GM12892 (cell line): ENCODE measurements at regions not wholly inside any gene's neighbourhood (a gene's known extent, or its start where the extent isn't known, plus 50 kb on each side); places are given as distances from the start of the nearest gene placed in this dataset.

Source experiments
- DNase-seq: peaks from one replicate; pipeline ENCODE4 v3.0.0; 2011; ENCODE audit not compliant: insufficient read length
- FAIRE-seq: peaks from 2 replicates; lab custom pipeline; 2011; peaks lifted over from hg19 to GRCh38; lab: Jason Lieb, UNC
- POLR2A ChIP-seq: IDR thresholded peaks from 2 replicates; pipeline ENCODE4 v1.6.1; 2011; ENCODE audit warnings: low read depth, low read length, control low read depth
- POLR2AphosphoS5 ChIP-seq: IDR thresholded peaks from 2 replicates; pipeline ENCODE4 v1.6.1; 2011; ENCODE audit warnings: low read depth, low read length, control low read depth
- TAF1 ChIP-seq: IDR thresholded peaks from 2 replicates; pipeline ENCODE4 v1.6.1; 2011; ENCODE audit warnings: low read depth, mild to moderate bottlenecking, control low read depth, low read length, borderline replicate concordance

DNA sequence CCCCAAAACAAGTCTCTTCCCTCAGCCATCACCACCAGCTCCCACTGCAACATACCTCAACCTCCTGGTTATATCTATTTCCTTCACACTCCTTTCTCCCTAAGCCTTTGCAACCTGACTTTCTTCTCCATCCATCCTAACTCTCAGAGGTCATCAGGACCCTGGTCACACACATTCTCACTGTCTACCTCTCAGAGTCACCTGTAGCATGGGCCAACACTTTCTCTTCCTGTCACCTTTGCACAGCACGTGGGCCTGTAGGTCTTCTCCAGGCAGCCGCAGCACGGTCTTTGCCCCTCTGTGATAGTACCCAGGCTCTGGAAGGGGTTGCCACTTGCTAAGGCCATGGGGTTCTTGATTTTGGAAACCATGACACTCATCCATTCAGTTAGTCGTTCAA lies 921.1 kb downstream of the UQCRFS1 start:
- FAIRE-seq = no peak
- no peak for DNase-seq
- TF ChIP-seq POLR2A = no peak
- no peak for TF ChIP-seq TAF1
- TF ChIP-seq POLR2AphosphoS5 = no peak

DNA sequence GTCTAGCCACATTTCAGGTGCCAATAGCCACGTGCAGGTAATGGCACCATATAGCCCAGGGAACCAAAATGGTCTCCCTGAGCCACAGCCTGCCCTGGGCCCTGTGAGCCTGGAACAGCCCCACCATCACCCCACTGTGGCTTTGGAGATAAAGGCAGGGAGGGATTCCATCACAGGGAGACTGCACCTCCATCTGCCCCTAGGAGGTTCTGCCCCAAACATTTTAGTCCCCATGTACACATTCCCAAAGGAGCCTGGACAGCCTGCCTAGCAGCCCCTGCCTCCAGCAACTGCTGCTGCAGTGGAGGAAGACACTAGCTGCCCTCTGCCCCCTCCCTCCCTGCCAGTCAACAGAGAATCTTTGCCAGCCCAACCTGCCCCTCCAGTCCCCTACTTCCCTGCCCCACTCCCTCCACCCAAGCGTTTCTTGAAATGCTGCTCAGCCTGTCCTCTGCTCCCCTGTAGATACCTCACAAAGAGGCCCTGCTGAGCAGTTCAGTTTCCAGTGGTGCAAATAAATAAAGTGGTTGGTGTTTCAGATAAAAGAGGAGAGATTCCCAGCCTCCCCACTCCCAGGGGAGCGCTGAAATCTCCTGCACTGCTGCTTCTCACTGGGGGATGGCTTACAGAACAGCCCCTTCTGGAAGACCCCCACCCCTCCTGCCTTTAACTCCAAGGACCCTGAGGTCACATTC lies 921.8 kb downstream of the UQCRFS1 start:
- TF ChIP-seq TAF1 = no peak
- no peak for TF ChIP-seq POLR2A
- no peak for TF ChIP-seq POLR2AphosphoS5
- FAIRE-seq (no peak), DNase-seq (no peak)

DNA sequence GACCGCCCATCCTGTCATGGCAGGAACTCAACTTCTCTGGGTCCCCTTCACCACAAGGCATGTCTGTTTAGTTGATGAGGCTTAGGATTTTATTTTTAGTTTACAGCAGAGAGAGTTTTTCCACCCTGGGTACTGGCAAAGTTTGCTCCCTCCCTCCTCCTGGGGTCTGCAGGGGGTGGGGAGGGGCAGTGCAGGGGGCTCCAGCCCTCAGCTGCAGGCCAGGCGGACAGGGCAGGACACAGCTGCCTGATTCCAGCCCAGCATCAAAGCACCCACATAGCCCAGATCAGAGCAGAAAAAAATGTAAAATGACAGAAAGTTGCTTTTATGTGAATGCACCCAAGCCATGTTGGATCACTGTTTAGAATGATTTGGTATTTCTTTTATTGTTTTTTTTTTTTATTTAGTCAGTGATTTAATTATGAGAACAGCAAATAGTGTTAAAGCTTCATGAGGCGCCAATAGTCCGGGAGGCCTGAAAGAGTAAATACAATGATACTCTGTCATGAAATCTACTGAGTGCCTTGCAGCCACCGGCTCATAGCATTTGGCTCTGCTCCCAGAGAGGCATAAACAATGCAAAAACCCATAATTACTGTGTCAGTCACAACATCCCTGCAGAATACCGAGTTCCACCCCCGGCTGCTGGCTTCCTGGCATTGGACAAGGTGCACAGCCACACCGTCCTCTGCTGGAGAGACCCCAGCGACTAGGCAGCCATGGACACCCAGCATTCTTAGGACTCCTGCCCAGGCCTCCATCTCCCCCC lies 923.5 kb downstream of the UQCRFS1 start:
- DNase-seq = no peak
- no peak for FAIRE-seq
- no peak for TF ChIP-seq POLR2A
- TF ChIP-seq TAF1 = no peak
- TF ChIP-seq POLR2AphosphoS5 = no peak

DNA sequence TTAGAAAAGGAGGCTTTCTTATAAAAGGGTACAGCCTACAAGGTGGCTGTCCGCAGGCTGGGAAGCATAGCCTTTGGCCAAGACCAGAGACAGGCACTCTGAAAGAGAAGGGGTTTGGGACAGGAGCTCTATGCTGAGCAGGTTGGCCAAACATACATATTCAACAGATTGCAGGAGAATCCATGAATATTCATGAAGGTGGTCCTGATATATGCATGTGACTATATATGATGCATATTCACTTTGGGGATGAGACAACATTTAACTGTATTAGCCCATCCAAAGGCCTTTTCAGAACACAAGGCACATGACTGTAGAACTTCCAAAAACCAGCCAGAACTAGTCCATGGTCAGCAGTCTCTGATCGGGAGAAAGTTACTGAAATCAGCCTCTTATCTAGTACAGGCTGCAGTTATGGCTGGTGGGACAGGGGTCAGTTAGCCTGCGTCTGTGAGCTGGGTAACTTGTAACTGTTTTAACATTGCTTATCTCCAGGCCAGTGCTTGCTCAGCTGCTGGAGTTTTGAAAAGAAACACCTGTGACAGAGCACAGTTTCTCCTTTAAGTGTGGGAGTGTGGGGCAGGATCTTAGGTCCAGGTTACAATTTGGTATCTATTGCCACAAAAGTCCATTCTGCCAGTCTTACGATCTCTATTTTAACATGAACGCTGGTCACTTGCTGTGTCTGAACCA lies 924.2 kb downstream of the UQCRFS1 start:
- no peak for DNase-seq
- TF ChIP-seq POLR2A = no peak
- no peak for TF ChIP-seq TAF1
- TF ChIP-seq POLR2AphosphoS5 = no peak
- no peak for FAIRE-seq

DNA sequence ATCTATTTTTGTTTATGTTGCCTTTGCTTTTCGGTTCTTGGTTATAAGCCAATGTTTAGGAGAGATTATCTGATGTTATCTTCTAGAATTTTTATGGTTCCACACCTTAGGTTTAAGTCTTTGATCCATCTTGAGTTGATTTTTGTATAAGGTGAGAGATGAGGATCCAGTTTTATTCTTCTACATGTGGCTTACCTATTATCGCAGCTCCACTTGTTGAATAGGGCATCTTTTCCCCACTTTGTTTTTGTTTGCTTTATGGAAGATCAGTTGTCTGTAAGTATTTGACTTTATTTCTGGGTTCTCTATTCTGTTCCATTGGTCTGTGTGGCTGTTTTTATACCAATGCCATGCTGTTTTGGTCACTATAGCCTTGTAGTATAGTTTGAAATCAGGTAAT lies 927.0 kb downstream of the UQCRFS1 start:
- TF ChIP-seq POLR2A (no peak), TAF1 (no peak), POLR2AphosphoS5 (no peak)
- DNase-seq (no peak), FAIRE-seq (no peak)

DNA sequence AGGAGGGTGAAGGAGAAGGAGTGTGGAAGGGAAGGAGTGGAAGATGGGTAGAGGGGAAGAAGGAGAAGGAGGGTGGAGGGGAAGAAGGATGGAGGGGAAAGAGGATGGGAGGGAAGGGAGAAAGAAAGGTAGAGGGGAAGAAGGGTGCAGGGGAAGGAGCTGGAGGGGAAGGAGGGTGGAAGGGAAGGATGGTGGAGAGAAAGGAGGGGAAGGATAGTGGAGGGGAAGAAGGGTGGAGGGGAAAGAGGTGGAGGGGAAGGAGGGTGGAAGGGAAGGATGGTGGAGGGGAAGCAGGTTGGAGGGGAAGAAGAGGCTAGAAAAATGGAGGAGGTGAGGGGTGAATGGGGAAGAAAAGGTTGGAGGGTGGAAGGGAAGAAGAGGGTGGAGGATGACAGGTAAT lies 927.9 kb downstream of the UQCRFS1 start:
- DNase-seq (no peak), FAIRE-seq (no peak)
- TF ChIP-seq POLR2AphosphoS5 (no peak), TAF1 (no peak), POLR2A (no peak)

DNA sequence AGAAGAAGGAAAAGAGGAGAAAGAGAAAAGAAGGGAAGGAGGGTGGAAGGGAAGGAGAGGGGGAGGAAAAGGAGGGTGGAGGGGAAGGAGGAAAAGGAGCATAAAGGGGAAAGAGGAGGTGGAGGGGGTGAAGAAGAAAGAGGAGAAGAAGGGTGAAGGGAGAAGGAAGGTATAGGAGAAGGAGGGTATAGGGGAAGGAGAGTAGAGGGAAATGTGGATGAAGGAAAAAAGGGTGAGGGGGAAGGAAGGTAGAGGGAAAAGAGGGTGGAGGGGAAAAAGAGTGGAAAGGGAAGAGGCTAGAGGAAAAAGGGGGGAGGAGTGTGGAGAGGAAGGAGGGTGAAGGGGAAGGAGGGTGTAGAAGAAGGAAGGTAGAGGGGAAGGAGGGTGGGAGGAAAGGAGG lies 928.6 kb downstream of the UQCRFS1 start:
- no peak for DNase-seq
- TF ChIP-seq POLR2AphosphoS5 = no peak
- no peak for TF ChIP-seq TAF1
- no peak for TF ChIP-seq POLR2A
- no peak for FAIRE-seq

DNA sequence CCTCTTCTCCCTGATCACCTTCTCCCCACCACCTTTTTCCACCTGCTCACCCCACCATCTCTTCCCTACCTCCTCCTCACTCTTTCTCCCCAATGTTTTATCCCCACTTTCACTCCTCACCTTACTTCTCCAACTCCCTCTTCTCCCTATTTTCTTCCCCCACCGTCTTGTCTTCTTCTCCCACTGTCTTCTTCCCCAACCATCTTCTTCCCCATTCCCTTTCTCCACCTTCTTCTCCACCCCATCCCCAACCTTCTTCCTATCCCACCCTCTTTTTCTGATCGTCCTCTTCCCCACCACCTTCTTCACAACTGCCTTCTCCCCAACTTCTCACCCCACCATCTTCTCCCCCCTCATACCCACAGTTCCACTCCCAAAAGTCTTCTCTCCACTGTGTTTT lies 929.4 kb downstream of the UQCRFS1 start:
- DNase-seq (no peak), FAIRE-seq (no peak)
- TF ChIP-seq POLR2AphosphoS5 = no peak
- TF ChIP-seq POLR2A = no peak
- TF ChIP-seq TAF1 = no peak

DNA sequence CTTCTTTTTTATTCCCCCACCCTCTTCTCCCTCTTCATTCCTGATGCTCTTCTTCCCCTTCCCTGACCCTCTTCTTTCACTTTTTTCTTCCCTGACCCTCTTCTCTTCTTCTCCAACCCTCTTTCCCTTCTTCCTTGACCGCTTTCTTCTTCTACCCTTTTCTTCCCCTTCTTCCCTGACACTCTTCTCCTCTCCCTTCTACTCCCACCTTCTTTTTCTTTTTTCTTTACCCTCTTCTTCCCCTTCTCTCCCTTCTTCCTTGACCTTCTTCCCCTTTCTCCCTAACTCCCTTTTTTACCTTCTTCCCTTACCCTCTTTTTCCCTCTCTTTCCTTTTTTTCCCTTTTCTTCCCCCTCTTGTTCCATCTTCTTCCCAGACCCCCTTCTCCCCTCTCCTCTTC lies 931.3 kb downstream of the UQCRFS1 start:
- TF ChIP-seq POLR2A (no peak), POLR2AphosphoS5 (no peak), TAF1 (no peak)
- DNase-seq (no peak), FAIRE-seq (no peak)

DNA sequence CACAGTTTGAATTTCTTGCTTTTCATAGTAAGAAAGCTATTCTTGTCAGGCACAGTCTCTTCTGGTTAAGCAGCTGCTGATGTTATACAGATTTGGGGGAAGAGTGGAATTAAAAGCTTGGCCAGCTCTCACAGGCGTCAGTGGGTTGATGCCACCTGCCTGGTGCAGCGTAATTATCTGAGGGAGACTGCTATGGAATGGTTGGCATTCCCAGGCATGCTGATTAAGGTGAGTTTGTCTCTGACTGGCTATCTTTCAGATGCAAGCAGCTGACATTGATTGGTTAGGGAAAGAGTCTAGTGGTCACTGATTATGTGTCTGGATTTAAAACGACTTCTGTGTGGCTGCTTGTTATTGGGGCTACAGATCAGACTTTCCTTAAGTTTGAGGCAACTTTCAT lies 948.4 kb downstream of the UQCRFS1 start:
- TF ChIP-seq POLR2A (no peak), POLR2AphosphoS5 (no peak), TAF1 (no peak)
- FAIRE-seq (no peak), DNase-seq (no peak)

DNA sequence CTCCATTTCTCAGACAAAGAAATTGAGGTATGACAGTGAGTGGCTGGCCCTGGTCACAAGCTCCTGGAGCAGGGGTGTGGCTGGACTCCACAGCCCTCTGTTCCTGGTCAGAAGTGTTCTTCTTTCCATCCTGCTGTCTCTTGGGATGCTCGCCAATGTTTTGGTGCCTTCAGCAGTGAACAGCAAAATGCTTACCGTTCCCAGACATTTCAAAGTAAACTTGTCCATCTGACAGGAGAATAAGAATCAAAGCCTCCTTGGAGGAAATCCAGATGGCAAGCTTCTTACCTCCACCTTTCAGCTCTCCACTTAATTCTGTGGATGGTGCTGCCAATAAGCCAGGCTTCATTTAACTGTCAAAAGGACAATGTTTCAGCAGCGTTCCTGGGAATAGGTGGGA lies 954.1 kb downstream of the UQCRFS1 start:
- TF ChIP-seq TAF1 = no peak
- no peak for TF ChIP-seq POLR2A
- TF ChIP-seq POLR2AphosphoS5 = no peak
- DNase-seq (no peak), FAIRE-seq (no peak)

DNA sequence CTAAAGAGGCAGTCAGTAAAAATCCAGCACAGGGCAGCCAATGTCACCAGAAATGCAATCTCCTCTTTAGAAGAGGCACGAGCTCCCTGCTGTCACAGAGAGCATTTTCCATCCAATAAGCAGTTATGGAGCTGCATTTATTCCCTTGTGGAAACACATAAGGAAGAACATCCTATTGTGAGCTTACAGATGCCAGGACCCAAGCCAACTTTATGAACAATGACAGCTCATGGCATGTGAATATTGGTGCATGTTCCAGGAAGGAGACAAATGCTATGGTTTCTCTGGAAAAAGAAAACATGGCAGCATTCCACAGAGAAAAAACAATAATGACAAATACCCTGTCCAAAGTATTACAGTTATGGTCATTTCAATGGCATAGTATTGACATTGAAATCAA lies 955.6 kb downstream of the UQCRFS1 start:
- no peak for TF ChIP-seq POLR2AphosphoS5
- TF ChIP-seq POLR2A = no peak
- TF ChIP-seq TAF1 = no peak
- no peak for FAIRE-seq

More for the DNA sequence above, 955.6 kb downstream of the UQCRFS1 start:
- no peak for DNase-seq
